SW480 (cell line): ENCODE measurements at regions not wholly inside any gene's neighbourhood (a gene's known extent, or its start where the extent isn't known, plus 50 kb on each side); places are given as distances from the start of the nearest gene placed in this dataset.
"Not testable (repeated sequence)": the region's sequence is repeated elsewhere in the genome, so short reads cannot be mapped to it uniquely, and the experiment has no call there.

Source experiments
- DNase-seq: peaks from one replicate; pipeline ENCODE4 v3.0.0-alpha.2; 2016; ENCODE audit warnings: low spot score

GRCh38 chr4:130640592-130640991, 1544.6 kb downstream of the C4orf33 start:
- no peak for DNase-seq

- no peak for DNase-seq
Observed at GRCh38 chr4:130646886-130647285, 1550.9 kb downstream of the C4orf33 start.

GRCh38 chr4:130648570-130648969, 1552.6 kb downstream of the C4orf33 start:
- no peak for DNase-seq

- DNase-seq: no peak
Observed at GRCh38 chr4:130653842-130654241, 1557.9 kb downstream of the C4orf33 start.

GRCh38 chr4:130659320-130659719, 1563.4 kb downstream of the C4orf33 start:
- DNase-seq: no peak

- no peak for DNase-seq
Observed at GRCh38 chr4:130668859-130669258, 1572.9 kb downstream of the C4orf33 start.

GRCh38 chr4:130675266-130675665, 1579.3 kb downstream of the C4orf33 start:
- no peak for DNase-seq

- DNase-seq: no peak
Observed at GRCh38 chr4:130689181-130689580, 1593.2 kb downstream of the C4orf33 start.

- no peak for DNase-seq
Observed at GRCh38 chr4:130698251-130698650, 1602.3 kb downstream of the C4orf33 start.

GRCh38 chr4:130699004-130699403, 1603.1 kb downstream of the C4orf33 start:
- no peak for DNase-seq

- no peak for DNase-seq
Observed at GRCh38 chr4:130703211-130703935, 1607.4 kb downstream of the C4orf33 start.

- no peak for DNase-seq
Observed at GRCh38 chr4:130705023-130705422, 1609.1 kb downstream of the C4orf33 start.

GRCh38 chr4:130712038-130712437, 1616.1 kb downstream of the C4orf33 start:
- no peak for DNase-seq

GRCh38 chr4:130714006-130714405, 1618.1 kb downstream of the C4orf33 start:
- DNase-seq: no peak

GRCh38 chr4:130722361-130722760, 1626.4 kb downstream of the C4orf33 start:
- no peak for DNase-seq

- no peak for DNase-seq
Observed at GRCh38 chr4:130736436-130737185, 1640.7 kb downstream of the C4orf33 start.

GRCh38 chr4:130738233-130738632, 1642.3 kb downstream of the C4orf33 start:
- DNase-seq: no peak

- DNase-seq: no peak
Observed at GRCh38 chr4:130747842-130748241, 1651.9 kb downstream of the C4orf33 start.

GRCh38 chr4:130753926-130754325, 1658.0 kb downstream of the C4orf33 start:
- DNase-seq: no peak

- no peak for DNase-seq
Observed at GRCh38 chr4:130760246-130760645, 1664.3 kb downstream of the C4orf33 start.

- DNase-seq: not testable (repeated sequence)
Observed at GRCh38 chr4:130767384-130767783, 1671.4 kb downstream of the C4orf33 start.

GRCh38 chr4:130772966-130773365, 1677.0 kb downstream of the C4orf33 start:
- not testable (repeated sequence) for DNase-seq

GRCh38 chr4:130808492-130808891, 1712.5 kb downstream of the C4orf33 start:
- DNase-seq: no peak
